ENCODE measurements at regions not wholly inside any gene's neighbourhood (a gene's known extent, or its start where the extent isn't known, plus 50 kb on each side); places are given as distances from the start of the nearest gene placed in this dataset.

DNA sequence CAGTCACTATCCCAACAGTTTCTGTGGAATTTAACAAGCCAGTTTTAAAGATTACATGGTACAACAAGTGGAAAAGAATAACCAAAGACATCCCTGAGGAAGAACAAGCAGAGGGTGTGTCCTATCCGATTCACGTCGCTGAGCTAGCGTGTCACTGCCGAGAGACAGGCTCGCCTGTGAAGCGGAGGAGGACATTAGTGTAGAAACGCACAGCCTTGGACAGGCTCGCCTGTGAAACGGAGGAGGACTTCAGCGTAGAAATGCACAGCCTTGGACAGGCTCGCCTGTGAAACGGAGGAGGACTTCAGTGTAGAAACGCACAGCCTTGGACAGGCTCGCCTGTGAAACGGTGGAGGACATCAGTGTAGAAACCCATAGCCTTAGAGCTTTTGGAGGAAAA, 52.7 kb upstream of the INPP5A start:
- Histone ChIP-seq H3K79me2 (ENCODE audit: insufficient read depth, low read length) (no peaks in the 10 kb centered on the region), H3K36me3 (ENCODE audit: insufficient read depth, low read length) (no peaks in the 10 kb centered on the region), H3K4me1 (ENCODE audit: insufficient read depth, low read length) (no peaks in the 10 kb centered on the region), H4K20me1 (ENCODE audit: insufficient read depth, low read length) (peaks cover under 1% of the 10 kb centered on the region; the same call in 1 of the 2 replicates), H3K27me3 (ENCODE audit: insufficient read depth, low read length, poor library complexity) (no peaks in the 10 kb centered on the region), H3K9ac (ENCODE audit: low read depth, low read length) (no peak overlapping the region), H3K9me3 (ENCODE audit: insufficient read depth, low read length, severe bottlenecking) (no peaks in the 10 kb centered on the region), H3K27ac (ENCODE audit: low read length) (no peak overlapping the region), H3K4me3 (ENCODE audit: low read depth in 1 of 2, low read length in 2 of 2) (no peak overlapping the region), H2AFZ (ENCODE audit: low read depth, low read length) (no peak overlapping the region), H3K4me2 (ENCODE audit: insufficient read depth, low read length) (no peak overlapping the region)
- ATAC-seq (ENCODE audit: insufficient read depth, low read depth) (no peak), DNase-seq (no peak)
- TF ChIP-seq, protein P1, sequence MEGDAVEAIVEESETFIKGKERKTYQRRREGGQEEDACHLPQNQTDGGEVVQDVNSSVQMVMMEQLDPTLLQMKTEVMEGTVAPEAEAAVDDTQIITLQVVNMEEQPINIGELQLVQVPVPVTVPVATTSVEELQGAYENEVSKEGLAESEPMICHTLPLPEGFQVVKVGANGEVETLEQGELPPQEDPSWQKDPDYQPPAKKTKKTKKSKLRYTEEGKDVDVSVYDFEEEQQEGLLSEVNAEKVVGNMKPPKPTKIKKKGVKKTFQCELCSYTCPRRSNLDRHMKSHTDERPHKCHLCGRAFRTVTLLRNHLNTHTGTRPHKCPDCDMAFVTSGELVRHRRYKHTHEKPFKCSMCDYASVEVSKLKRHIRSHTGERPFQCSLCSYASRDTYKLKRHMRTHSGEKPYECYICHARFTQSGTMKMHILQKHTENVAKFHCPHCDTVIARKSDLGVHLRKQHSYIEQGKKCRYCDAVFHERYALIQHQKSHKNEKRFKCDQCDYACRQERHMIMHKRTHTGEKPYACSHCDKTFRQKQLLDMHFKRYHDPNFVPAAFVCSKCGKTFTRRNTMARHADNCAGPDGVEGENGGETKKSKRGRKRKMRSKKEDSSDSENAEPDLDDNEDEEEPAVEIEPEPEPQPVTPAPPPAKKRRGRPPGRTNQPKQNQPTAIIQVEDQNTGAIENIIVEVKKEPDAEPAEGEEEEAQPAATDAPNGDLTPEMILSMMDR (IDR thresholded peaks at IDR 0.05; ENCODE audit: borderline replicate concordance, extremely low read depth, low read length, poor library complexity, severe bottlenecking), result no peak
- TF ChIP-seq EZH2 (IDR thresholded peaks at IDR 0.05; ENCODE audit: borderline replicate concordance, low read depth, low read length, severe bottlenecking), result no peak

DNA sequence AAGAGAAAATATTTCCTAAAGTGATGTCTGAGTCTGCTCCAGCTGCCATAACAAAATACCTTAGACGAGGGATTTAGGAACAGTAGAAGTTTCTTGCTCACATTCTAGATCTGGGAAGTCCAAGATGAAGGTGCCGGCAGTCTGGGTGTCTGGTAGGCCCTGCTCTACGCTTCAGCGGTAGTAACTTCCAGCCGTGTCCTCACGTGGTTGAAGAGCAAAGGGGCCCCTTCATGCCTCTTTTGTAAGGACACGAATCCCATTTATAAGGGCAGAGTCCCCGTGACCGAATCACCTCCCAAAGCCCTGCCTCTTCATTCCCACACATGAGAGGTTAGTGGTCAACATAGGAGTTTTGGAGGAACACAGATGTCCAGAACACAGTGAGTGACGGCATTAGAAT, 52.2 kb upstream of the INPP5A start:
- H3K79me2 ChIP-seq (ENCODE audit: insufficient read depth, low read length), result no peaks in the 10 kb centered on the region
- DNase-seq (no peak), ATAC-seq (ENCODE audit: insufficient read depth, low read depth) (no peak)
- no peak overlapping the region for H3K4me2 ChIP-seq (ENCODE audit: insufficient read depth, low read length)
- H3K9ac ChIP-seq (ENCODE audit: low read depth, low read length), result no peak overlapping the region
- H4K20me1 ChIP-seq (ENCODE audit: insufficient read depth, low read length), result no peaks in the 10 kb centered on the region
- H3K36me3 ChIP-seq (ENCODE audit: insufficient read depth, low read length), result no peaks in the 10 kb centered on the region
- H3K9me3 ChIP-seq (ENCODE audit: insufficient read depth, low read length, severe bottlenecking), result no peaks in the 10 kb centered on the region
- H2AFZ ChIP-seq (ENCODE audit: low read depth, low read length), result no peak overlapping the region
- TF ChIP-seq, protein P1 (IDR thresholded peaks at IDR 0.05; ENCODE audit: borderline replicate concordance, extremely low read depth, low read length, poor library complexity, severe bottlenecking), result no peak
- TF ChIP-seq EZH2 (IDR thresholded peaks at IDR 0.05; ENCODE audit: borderline replicate concordance, low read depth, low read length, severe bottlenecking), result no peak
- H3K4me1 ChIP-seq (ENCODE audit: insufficient read depth, low read length), result no peaks in the 10 kb centered on the region
- no peak overlapping the region for H3K27ac ChIP-seq (ENCODE audit: low read length)
- no peaks in the 10 kb centered on the region for H3K27me3 ChIP-seq (ENCODE audit: insufficient read depth, low read length, poor library complexity)
- H3K4me3 ChIP-seq (ENCODE audit: low read depth in 1 of 2, low read length in 2 of 2), result no peak overlapping the region

DNA sequence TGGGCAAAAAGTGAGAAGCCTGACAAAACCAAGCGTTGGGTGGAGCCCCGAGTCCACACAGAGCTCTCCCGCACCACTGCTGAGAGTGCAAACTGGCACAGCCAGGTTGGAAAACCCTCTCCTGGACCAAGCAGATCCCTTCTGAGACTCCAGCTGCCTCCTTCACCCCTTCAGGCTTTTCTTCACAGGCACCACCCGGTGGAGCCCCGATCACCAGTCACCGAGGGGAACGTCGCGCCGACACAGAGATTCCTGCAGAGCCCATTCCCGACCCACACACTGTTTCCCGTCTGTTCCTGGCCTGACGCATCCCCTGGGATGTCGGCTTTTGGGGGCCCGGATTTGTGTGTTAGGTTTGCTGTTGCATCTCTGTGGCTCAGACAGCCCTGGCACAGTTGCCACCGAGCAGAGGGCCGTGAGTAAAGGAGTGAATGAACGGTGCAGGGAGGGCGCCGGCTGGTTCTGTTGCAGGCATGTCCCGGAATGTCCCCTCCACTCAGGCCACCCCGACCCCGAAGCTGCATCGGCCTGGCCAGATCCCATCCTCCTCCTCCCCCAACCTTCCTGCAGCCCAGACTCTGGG, 51.0 kb upstream of the INPP5A start:
- no peaks in the 10 kb centered on the region for H4K20me1 ChIP-seq (ENCODE audit: insufficient read depth, low read length)
- no peak overlapping the region for H3K27ac ChIP-seq (ENCODE audit: low read length)
- H3K27me3 ChIP-seq (ENCODE audit: insufficient read depth, low read length, poor library complexity), result no peaks in the 10 kb centered on the region
- H3K4me1 ChIP-seq (ENCODE audit: insufficient read depth, low read length), result no peaks in the 10 kb centered on the region
- no peak overlapping the region for H2AFZ ChIP-seq (ENCODE audit: low read depth, low read length)
- TF ChIP-seq EZH2 (IDR thresholded peaks at IDR 0.05; ENCODE audit: borderline replicate concordance, low read depth, low read length, severe bottlenecking), result no peak
- TF ChIP-seq, protein P1 (IDR thresholded peaks at IDR 0.05; ENCODE audit: borderline replicate concordance, extremely low read depth, low read length, poor library complexity, severe bottlenecking), result no peak
- no peak overlapping the region for H3K9ac ChIP-seq (ENCODE audit: low read depth, low read length)
- H3K9me3 ChIP-seq (ENCODE audit: insufficient read depth, low read length, severe bottlenecking), result peaks cover 4% of the 10 kb centered on the region
- no peak for ATAC-seq (ENCODE audit: insufficient read depth, low read depth)
- DNase-seq, result no peak
- no peaks in the 10 kb centered on the region for H3K36me3 ChIP-seq (ENCODE audit: insufficient read depth, low read length)
- H3K4me2 ChIP-seq (ENCODE audit: insufficient read depth, low read length), result no peak overlapping the region
- H3K4me3 ChIP-seq (ENCODE audit: low read depth in 1 of 2, low read length in 2 of 2), result no peak overlapping the region
- H3K79me2 ChIP-seq (ENCODE audit: insufficient read depth, low read length), result no peaks in the 10 kb centered on the region
